ENCODE measurements at regions not wholly inside any gene's neighbourhood (a gene's known extent, or its start where the extent isn't known, plus 50 kb on each side); places are given as distances from the start of the nearest gene placed in this dataset.

GRCh38 chr7:18145160-18145559 lies 117.5 kb upstream of the PRPS1L1 start:
- H3K4me1 ChIP-seq, result no peaks in the 10 kb centered on the region
- H3K9me3 ChIP-seq, result no peaks in the 10 kb centered on the region
- no peak for DNase-seq (ENCODE audit: low spot score in 2 of 2)
- H3K27ac ChIP-seq, result no peak overlapping the region
- TF ChIP-seq CTCF (IDR thresholded peaks at IDR 0.05) (no peak), EP300 (IDR thresholded peaks at IDR 0.05) (no peak), POLR2A (IDR thresholded peaks at IDR 0.05) (no peak)
- H3K36me3 ChIP-seq, result no peaks in the 10 kb centered on the region
- H3K4me3 ChIP-seq, result no peak overlapping the region
- no peaks in the 10 kb centered on the region for H3K27me3 ChIP-seq

- no peaks in the 10 kb centered on the region for H3K27me3 ChIP-seq
- H3K36me3 ChIP-seq, result no peaks in the 10 kb centered on the region
- no peak overlapping the region for H3K4me3 ChIP-seq
- TF ChIP-seq EP300 (IDR thresholded peaks at IDR 0.05) (no peak), CTCF (IDR thresholded peaks at IDR 0.05) (no peak)
- no peaks in the 10 kb centered on the region for H3K9me3 ChIP-seq
- no peaks in the 10 kb centered on the region for H3K4me1 ChIP-seq
- 68 to 95% methylated on average over 1 of the region's 1 CpG for WGBS, 2 donors
- H3K27ac ChIP-seq, result no peak overlapping the region
- no peak for DNase-seq (ENCODE audit: low spot score in 2 of 2)
These were observed 123.8 kb upstream of the PRPS1L1 start for GRCh38 chr7:18151422-18151821.

- Histone ChIP-seq H3K4me1 (no peaks in the 10 kb centered on the region), H3K36me3 (no peaks in the 10 kb centered on the region), H3K27me3 (no peaks in the 10 kb centered on the region), H3K9me3 (no peaks in the 10 kb centered on the region), H3K27ac (no peak overlapping the region), H3K4me3 (no peak overlapping the region)
- TF ChIP-seq EP300 (IDR thresholded peaks at IDR 0.05) (no peak), CTCF (IDR thresholded peaks at IDR 0.05) (no peak), POLR2A (IDR thresholded peaks at IDR 0.05) (no peak)
- 91 to 92% methylated on average over 6 of the region's 6 CpGs for WGBS, 2 donors
- DNase-seq (ENCODE audit: low spot score in 2 of 2), result no peak
These were observed 125.6 kb upstream of the PRPS1L1 start for GRCh38 chr7:18153183-18153748.

GRCh38 chr7:18154726-18155125 lies 127.1 kb upstream of the PRPS1L1 start:
- Histone ChIP-seq H3K4me3 (no peak overlapping the region), H3K9me3 (no peaks in the 10 kb centered on the region), H3K27ac (no peak overlapping the region), H3K4me1 (no peaks in the 10 kb centered on the region), H3K27me3 (no peaks in the 10 kb centered on the region), H3K36me3 (no peaks in the 10 kb centered on the region)
- 80 to 91% methylated on average over 5 of the region's 5 CpGs for WGBS, 2 donors
- TF ChIP-seq CTCF (IDR thresholded peaks at IDR 0.05), result no peak
- TF ChIP-seq POLR2A (IDR thresholded peaks at IDR 0.05), result no peak
- TF ChIP-seq EP300 (IDR thresholded peaks at IDR 0.05), result no peak
- DNase-seq (ENCODE audit: low spot score in 2 of 2), result no peak

GRCh38 chr7:18157233-18157632 lies 129.6 kb upstream of the PRPS1L1 start:
- no peaks in the 10 kb centered on the region for H3K36me3 ChIP-seq
- 88 to 94% methylated on average over 1 of the region's 1 CpG for WGBS, 2 donors
- no peak for DNase-seq (ENCODE audit: low spot score in 2 of 2)
- no peaks in the 10 kb centered on the region for H3K9me3 ChIP-seq
- no peak overlapping the region for H3K4me3 ChIP-seq
- no peak overlapping the region for H3K27ac ChIP-seq
- no peaks in the 10 kb centered on the region for H3K4me1 ChIP-seq
- H3K27me3 ChIP-seq, result no peaks in the 10 kb centered on the region
- no peak for TF ChIP-seq POLR2A (IDR thresholded peaks at IDR 0.05)
- no peak for TF ChIP-seq CTCF (IDR thresholded peaks at IDR 0.05)
- TF ChIP-seq EP300 (IDR thresholded peaks at IDR 0.05), result no peak

All from tibial nerve (tissue), 4 donors.